NCI-H1436 (cell line): ENCODE measurements at regions not wholly inside any gene's neighbourhood (a gene's known extent, or its start where the extent isn't known, plus 50 kb on each side); places are given as distances from the start of the nearest gene placed in this dataset.

Experiments used
- DNase-seq: peaks from one replicate; lab custom pipeline; 2025; lab: John Stamatoyannopoulos, UW

DNA sequence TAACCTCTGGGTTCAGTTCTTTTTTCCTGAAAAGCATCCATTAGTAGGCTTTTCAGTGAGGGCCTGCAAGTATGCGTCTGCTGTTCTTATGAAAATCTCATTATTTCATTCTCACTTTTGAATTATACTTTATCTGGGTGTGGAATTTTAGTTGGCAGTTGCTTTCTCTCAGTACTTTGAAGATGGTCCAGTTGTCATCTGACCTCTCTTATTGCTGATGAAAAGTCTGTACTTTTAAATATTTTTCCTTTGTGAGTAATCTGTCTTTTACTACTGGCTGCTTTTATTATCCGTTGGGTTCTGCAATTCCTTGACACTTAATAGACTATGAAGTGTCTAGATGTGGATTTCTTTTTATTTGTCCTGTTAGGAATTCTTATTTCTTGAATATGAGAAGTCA is 307.8 kb downstream of the CYP26B1 start:
- no peak for DNase-seq

DNA sequence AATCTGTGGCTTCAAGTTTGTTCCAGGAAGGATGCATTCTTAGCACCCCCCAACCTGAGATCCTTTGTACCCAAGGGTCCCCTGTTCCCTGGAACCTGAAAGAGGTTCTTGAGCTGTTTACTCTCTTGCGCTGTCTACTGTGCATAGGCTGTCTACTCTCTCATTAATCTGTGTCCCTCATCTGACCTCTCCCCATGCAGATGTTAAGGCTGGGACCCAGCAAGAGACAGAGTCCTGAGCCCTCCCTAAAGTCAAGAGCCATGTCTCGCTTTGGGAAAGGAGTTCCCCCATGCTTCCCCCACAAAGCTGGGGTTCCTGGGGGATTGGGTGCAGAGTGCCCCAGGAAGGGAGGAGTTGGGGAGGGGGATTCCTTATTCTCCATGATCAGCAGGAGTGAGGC is 312.9 kb downstream of the CYP26B1 start:
- DNase-seq: no peak

DNA sequence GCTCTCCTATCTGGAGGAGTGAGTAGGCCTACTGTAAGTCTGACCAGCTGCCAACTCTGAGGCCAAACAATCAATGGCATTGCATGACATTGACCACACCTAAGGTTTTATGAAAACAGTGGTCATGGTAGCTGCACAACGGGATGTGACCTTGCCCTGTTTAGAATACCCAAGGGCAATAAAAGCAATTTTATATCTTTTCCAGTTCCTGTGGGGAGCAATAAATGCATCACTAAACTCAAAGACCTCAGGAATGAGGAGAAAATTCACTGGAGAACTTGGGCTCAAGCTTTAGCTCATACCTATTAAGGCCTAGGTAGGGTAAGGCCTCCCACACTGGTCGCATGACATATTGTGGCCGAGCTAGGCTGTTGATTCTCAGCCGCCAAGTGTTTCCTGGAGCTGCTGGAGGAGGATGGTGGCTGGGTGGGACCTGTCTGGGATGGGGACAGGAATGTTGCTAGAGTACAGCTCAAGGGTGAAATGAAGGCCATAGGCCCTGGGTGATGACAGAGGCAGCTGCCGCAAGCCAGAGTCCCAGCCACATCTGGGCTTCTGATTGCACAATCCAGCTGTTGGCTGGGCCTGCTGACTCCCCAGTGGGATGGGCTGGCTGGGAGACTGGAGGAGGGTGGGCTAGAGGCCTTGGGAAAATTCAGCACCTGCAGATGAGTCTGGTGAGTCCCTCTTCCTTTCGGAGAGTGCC is 313.7 kb downstream of the CYP26B1 start:
- no peak for DNase-seq

DNA sequence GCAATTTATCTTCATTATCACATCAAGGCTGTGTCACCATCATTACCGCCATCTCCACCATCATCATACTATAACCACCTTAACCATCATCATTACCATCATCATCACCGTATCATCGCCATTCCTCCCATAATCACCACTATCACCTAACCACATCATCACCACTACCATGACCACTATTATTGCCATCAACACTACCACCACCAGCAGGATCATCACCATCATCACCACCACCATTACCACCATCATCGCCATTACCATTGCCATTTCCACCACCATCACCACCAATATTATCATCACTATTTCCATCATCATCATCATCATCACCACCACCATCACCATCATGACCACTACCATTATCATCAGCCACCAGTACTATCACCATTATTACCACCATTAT is 314.4 kb downstream of the CYP26B1 start:
- no peak for DNase-seq

DNA sequence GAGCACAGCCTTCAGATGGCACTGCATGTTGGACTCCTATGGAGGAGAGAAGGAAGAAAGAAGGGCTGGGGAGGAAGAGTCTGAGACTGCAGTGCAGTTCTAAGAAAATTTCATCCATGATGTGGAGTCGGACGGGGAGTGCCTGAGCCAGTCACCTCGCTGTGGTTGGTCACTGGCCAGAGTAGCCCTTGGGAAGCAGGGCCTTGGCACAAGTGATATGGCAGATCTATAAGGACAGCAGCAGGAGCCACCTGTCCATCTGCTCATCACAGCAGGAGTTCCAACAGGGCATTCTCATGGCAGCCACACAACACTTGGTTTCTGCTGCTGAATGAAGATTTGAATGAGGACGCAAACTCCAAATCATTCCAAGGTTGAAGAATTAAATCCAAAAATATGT is 314.8 kb downstream of the CYP26B1 start:
- no peak for DNase-seq

DNA sequence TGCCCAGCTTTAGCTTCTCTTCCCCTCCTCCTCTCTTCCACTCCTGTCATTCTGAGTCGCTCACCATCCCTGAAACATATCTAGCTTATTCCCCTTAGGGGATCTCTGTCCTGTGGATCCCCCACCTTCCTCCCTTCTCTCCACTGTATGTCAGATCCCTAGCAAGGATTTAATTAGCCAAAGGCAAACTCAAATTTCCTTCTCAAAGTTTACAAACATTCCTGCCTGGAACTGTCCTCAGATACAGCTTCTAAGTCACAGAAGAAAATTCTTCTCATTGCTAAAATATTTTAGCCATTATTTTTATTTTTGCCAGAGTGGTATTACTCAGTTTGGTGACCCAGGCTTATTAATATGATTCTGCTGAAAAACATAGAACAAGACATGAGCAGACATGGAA is 315.3 kb downstream of the CYP26B1 start:
- no peak for DNase-seq

DNA sequence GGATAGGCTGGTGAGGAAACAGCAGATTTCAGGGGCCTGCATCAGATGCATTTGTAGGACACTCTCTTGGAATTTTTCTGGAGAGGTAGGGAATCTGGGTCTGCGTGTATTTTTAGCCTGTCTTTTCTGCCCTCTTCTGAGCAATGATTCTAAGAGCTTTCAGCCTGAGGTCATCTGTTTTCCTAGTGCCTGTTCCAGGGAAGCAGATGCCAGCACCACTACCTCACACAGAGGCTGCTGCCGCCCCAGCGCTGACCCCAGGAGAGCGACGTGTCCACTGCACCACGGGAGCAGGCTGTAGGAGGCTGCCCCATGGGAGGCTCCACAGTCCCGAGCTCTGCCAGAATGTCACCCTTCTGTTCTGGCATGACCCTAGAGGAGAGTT is 316.5 kb downstream of the CYP26B1 start:
- no peak for DNase-seq

DNA sequence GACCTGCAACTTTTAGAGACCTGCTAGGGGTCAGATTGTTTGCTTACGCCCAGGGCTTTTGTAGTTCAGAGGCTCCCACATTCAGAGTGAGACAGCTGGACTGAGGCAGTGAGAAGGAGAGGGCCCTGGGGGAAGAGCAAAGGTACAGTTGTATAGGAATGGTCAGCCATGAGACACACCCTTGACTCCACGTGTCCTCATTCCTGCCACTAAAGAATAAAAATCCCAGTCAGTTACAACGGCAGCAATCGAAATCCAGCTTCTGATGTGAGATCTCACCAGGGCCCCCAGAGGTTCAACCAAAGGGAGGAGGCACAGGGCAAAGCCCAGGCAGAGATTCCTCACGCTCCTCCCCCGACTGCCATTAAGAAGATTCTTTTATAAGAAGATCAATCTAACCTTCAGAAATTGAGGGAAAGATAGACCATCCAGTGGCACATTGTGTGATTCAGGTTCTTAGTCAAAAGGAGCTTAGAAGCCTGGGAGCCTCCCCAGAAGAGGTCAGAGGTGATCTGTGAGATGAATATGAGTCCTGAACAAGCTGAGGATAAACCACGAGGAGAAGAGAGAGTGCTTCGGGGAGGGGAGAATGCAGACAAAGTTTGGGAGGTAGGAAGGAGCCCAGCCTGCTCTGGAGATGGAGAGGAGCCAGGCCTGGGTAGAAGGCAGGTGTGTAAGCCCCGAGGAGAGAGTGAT is 317.0 kb downstream of the CYP26B1 start:
- no peak for DNase-seq

DNA sequence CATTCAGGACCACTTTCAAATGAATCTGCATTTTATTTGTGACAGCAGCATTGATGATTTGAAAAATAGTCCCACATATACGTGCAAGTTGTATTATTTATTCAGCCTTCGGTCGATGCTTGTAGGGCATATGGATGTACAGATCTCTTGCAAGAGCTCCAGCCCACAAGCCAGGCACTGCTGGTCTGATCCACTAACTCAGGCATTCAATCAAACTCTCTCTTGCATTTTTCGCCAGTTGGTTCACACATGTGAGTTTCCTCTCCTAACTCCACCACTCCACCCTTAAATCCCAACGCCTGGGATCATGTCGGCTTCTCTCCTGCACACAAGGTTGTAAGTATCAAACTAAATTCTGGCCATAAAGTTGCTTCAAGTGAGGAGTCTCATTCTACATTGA is 318.7 kb downstream of the CYP26B1 start:
- DNase-seq: no peak

DNA sequence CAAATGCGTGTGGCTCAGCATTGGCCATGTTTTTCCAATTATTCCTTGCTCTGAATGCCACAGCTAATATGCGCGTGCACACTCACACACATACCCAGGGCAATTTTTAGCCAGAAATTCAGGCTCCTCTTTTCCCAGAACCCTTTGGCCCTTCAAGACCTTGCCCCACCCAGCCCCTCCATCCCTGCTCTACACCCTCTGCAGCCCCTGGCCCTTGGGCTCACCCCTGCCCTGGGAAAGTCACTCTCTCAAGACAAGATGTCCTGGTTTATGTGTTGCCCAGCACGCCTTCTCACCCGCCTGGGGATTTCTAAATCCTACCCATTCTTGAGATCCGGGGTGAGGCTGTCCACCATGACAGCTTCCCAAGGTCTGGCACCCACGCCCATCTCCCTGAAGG is 319.7 kb downstream of the CYP26B1 start:
- no peak for DNase-seq

DNA sequence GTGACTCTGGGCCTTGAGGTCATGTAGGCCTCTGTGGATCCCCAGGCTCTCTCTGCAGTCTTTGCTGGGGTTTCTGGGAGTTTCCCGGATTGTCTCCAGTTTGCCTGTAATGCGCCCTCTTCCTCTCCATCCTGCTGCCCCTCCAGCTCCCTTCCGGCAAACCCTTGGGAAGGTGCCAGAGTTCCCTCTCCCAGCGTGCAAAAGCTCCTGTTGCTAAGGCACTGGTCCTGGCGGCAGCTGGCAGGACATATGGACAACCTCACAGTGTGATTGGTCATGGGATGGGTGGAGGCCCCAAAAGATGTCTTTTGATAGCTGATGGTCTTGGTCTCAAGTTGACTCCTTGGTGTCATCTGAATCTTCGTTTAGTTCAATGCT is 320.1 kb downstream of the CYP26B1 start:
- no peak for DNase-seq

DNA sequence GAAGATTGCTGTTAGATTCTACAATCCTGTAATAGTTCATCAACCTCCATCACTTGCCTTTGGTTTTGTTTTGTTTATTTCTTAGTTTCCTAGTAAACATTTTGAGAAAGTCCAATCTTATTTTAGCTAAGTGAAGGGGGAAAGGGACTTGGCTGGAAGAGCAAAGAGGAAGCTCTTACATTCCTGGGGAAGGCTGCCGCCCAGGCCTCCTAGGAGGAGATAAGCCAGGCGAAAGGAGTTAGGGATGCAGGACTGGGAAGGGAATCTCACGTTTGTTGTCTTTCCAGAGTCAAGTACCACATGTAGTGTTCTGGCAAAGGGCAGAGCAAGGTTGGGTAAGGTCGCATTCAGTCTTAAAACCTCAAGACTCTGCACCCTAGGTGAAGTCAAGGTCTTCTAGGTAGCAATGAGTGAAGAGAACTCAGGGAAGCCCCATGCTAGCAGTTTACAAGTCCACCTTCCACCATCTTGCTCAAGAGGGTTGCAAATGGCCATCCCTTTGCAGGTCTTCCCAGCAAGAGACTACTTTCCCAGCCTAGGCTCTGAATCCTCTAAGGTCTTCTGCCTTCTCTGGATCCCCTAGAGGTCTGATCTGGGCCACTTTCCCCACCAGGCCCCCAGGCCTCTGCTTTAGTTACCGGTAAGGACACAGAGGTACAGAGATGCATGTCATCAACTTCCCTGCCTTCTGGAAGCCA is 320.7 kb downstream of the CYP26B1 start:
- DNase-seq: no peak

DNA sequence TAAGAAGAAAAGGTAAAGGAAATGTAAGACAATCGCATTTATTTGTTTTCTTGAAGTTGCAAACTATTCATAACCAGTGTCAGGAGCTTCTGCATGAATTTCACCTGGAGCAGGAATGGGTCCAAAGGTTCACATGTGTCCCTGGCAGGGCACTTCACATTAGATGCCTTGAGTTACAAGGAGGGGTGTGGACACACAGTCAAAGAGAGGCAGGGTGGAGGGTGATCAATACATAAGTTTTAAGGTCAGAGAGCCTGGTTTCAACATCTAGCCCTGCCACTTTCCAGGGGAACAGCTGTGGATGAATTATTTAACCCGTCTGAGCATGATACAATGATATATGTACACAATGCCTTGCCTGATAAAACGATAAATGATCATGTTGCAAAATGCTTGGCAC is 321.4 kb downstream of the CYP26B1 start:
- no peak for DNase-seq

DNA sequence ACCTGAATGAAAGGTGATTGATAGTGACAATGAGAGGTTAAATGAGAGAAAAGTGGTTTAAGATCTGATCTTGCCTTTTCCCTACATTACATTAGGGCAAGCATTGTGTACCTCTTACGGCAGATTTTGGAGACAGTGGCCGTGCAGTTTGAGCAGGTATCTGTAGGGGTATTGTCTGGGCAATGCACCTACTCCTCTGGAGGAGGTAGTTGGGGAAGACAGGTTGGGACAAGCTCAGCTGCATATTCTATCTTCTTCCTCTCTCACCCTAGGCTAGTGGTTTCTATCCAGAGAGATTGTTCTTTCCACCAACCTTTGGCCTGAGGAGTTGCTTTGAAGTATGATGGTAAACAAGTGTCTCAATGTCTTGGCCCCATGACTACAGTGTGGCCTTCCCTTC is 323.2 kb downstream of the CYP26B1 start:
- DNase-seq: no peak

DNA sequence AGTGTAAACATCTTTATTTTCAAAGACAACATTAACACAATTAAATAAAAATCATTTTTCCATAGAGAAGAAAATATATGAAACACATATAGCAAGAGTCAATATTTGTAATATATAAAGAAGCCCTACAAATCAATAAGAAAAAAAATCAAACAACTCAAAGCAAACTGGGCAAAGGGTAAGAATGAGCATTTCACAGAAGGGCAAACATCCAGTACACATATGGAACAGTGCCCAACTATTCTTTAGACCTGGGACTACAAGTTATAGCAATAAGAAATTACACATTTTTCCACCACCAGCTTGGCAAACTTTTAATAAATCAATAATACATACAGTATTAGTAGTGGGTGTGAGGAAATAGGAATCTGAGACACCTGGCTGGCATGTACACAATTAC is 324.1 kb downstream of the CYP26B1 start:
- no peak for DNase-seq

DNA sequence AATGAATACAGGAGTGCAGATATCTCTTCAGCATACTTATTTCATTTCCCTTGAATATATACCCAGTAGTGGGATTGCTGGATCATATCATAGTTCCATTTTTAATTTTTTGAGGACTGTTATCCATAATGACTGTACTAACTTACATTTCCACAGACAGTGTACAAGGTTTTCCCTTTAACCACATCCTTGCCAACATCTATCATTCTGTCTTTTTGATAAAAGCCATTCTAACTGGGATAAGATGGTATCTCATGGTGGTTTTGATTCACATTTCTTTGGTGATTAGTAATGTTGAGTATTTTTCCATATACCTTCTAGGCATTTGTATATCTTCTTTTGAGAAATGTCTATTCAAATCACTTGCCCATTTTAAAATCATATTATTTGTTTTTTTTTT is 325.2 kb downstream of the CYP26B1 start:
- no peak for DNase-seq

DNA sequence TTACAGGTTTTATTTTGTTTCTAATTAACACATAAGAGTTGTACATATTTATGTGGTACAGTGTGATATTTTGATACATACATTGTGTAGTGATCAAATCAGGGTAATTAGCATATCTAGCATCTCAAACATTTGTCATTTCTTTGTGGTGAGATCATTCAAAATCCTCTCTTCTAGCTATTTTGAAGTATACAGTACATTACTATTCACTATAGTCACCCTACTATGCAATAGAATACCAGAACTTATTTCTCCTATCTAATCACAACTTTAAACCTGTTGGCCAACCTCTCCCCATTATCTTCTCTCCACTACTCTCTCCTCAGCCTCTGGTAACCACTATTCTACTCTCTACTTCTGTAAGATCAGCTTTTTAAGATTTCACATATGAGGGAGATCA is 325.8 kb downstream of the CYP26B1 start:
- no peak for DNase-seq

DNA sequence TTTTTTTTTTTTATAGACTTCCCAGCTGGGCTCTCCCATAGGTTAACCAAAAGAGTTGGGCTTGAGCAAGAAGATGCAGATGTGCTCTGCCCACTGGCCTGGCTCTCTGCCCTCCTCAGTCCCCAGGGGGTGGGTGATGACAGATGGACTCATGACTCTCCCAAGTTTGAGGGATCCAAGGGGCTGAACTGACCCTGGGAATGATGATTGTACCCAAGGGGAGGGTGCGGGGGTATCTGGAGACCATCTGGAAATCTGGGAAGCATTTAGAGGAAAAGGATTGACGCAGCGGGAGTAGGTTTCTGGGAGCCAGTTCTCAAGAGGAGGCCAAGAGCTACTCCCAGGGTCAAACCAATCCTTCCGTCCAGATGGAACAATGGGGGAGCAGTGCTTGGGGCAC is 330.8 kb downstream of the CYP26B1 start:
- no peak for DNase-seq

DNA sequence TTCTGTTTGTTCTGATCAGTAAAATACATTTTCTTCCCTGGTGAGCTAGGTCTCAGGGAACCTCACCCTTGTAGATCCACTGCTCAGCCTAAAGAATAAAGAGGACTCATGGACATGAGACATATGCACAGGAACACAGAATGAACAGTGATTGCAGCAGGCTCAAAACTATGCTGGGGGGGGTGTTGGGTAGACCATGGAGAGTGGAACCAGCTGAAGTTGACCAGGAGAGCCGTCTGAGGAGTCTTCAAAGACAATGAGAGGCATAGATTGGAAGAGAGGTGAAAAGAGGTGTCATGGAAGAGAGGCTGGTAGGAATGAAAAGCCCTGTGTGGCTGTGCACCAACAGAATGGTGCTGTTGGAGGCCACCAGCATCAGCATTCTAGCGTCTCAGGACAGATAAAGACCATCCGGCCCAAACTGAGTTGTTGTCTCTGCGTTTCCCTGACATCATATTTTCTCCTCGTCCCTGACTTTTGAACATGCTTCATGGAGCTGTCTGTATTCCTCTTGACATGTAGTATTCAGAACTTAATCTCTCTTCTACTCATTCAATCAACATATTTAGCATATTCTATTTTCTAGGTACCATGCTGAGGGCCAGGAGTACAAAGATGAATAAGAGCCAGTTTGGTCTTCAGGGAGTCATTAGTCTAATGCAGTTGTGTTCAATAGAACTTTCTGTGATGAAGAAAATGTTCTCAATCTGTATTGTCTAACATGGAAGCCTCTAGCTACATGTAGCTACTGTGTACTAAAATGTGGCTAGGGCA is 331.8 kb downstream of the CYP26B1 start:
- DNase-seq: no peak

DNA sequence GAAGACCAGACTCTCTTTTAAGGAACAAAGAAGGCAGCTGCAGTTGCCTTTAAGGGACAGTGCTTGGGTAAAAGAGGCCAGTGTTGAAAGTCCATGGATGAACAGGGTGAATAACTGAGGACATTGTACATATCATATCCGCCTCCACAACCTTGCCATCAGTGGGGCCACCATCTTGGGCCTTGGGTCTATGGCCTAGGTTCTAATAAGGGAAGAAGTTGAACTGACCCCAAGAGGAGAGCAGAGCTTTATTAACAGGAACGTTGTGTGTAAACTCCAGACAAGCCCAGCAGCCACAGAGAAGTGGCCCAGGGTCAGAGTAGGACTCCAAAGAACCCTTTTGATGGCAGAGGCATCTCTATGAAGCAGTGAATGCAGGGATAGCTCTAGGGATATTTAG is 332.8 kb downstream of the CYP26B1 start:
- no peak for DNase-seq

DNA sequence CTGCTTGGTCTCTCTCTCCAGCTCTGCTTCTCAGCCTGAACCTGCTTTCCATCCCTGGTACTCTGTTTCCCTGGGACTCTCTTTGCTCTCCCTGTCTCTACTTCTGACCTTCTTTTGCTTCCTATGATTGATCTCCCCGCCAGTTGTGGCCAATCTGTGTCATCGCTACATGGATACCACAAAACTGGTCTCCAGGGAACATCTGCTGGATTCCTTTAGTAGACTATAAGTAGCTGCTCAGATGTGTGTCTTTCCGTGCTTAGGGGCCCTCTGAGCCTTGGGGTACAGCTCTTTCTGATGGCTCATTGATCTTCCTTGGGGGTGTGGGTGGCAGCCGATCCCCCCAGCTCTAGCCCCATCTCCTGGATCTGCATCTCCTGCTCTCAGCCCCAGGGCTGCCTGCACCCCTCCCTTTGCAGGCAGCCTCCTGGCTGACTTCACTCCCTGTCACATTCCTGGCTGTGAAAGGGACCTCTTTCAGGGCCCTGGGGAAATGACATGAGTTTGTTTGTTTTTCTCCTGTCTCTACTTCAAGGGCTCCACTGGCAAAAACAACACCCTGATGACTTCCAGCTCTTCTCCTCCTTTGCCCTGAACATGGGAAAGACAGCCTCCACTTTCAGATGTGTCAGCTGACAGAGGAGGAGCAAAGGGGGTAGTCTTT is 333.7 kb downstream of the CYP26B1 start:
- no peak for DNase-seq

DNA sequence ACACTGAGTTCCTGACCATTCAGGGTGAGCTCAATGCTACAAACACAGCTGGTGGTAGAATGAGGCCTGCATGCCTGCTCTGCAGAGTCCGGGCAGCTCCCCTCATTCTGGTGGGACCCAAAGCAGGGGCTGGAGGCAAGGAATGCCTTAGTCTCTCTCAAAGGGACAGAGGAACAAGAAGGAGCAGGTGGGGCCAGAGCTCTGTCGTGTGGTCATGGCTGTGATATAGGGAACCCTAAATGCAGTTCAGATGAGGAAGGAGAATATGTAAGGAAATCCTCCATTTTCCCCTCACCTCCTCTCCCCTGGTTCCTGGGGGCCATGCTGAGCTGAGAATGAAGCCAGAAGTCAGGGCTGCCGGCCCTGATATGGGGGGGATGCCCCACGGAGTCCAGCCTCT is 334.3 kb downstream of the CYP26B1 start:
- DNase-seq: no peak
